Activated naive CD4-positive, alpha-beta T cell (primary cell): ENCODE measurements at regions not wholly inside any gene's neighbourhood (a gene's known extent, or its start where the extent isn't known, plus 50 kb on each side); places are given as distances from the start of the nearest gene placed in this dataset.
"Not testable (repeated sequence)": the region's sequence is repeated elsewhere in the genome, so short reads cannot be mapped to it uniquely, and the experiment has no call there.

ENCODE experiments used
- DNase-seq, 4 experiments: peaks; one replicate each; lab custom pipeline; 2025; lab: John Stamatoyannopoulos, UW

GRCh38 chr6:15143086-15143485 is 102.8 kb upstream of the JARID2 start:
- DNase-seq: no peak

- no peak for DNase-seq
Observed at GRCh38 chr6:15143540-15143939, 102.3 kb upstream of the JARID2 start.

GRCh38 chr6:15145821-15146220 is 100.0 kb upstream of the JARID2 start:
- DNase-seq: no peak

- no peak for DNase-seq
Observed at GRCh38 chr6:15147827-15148226, 98.0 kb upstream of the JARID2 start.

GRCh38 chr6:15148356-15148946 is 97.4 kb upstream of the JARID2 start:
- no peak for DNase-seq

- no peak for DNase-seq
Observed at GRCh38 chr6:15150207-15150606, 95.7 kb upstream of the JARID2 start.

- DNase-seq: no peak
Observed at GRCh38 chr6:15152700-15153099, 93.2 kb upstream of the JARID2 start.

- DNase-seq: no peak
Observed at GRCh38 chr6:15153191-15153590, 92.7 kb upstream of the JARID2 start.

GRCh38 chr6:15157479-15157878 is 88.4 kb upstream of the JARID2 start:
- DNase-seq: no peak

GRCh38 chr6:15158821-15159619 is 86.8 kb upstream of the JARID2 start:
- no peak for DNase-seq

GRCh38 chr6:15160812-15161211 is 85.1 kb upstream of the JARID2 start:
- no peak for DNase-seq

GRCh38 chr6:15164855-15165254 is 81.0 kb upstream of the JARID2 start:
- not testable (repeated sequence) for DNase-seq

GRCh38 chr6:15166121-15166520 is 79.7 kb upstream of the JARID2 start:
- no peak for DNase-seq

- no peak for DNase-seq
Observed at GRCh38 chr6:15170126-15170525, 75.7 kb upstream of the JARID2 start.

GRCh38 chr6:15171026-15171425 is 74.8 kb upstream of the JARID2 start:
- no peak for DNase-seq

- no peak for DNase-seq
Observed at GRCh38 chr6:15176816-15177370, 69.0 kb upstream of the JARID2 start.

GRCh38 chr6:15183979-15184378 is 61.9 kb upstream of the JARID2 start:
- DNase-seq: no peak

- DNase-seq: no peak
Observed at GRCh38 chr6:15184441-15184861, 61.4 kb upstream of the JARID2 start.

- not testable (repeated sequence) for DNase-seq
Observed at GRCh38 chr6:15185111-15185510, 60.8 kb upstream of the JARID2 start.

- DNase-seq: not testable (repeated sequence)
Observed at GRCh38 chr6:15193451-15193850, 52.4 kb upstream of the JARID2 start.

GRCh38 chr6:15194453-15194852 is 51.4 kb upstream of the JARID2 start:
- no peak for DNase-seq
